Peyer's patch (tissue), 4 donors: ENCODE measurements at regions not wholly inside any gene's neighbourhood (a gene's known extent, or its start where the extent isn't known, plus 50 kb on each side); places are given as distances from the start of the nearest gene placed in this dataset.

Experiments used
- DNase-seq, 3 donors: peaks; one replicate each; pipeline ENCODE4 v3.0.0-alpha.2; 2017 to 2019
- H3K27ac ChIP-seq, 4 donors: fragments of 200-600 bp; sonication (generic); one replicate each; pipeline ENCODE4 v1.5.1; 2016 to 2019
- H3K27me3 ChIP-seq, 2 donors: fragments of 200-600 bp; sonication (generic); one replicate each; pipeline ENCODE4 v1.5.1; 2019
- H3K36me3 ChIP-seq, 3 donors: fragments of 200-600 bp; sonication (generic); one replicate each; pipeline ENCODE4 v1.5.1; 2016 to 2019
- H3K4me1 ChIP-seq, 4 donors: fragments of 200-600 bp; sonication (generic); one replicate each; pipeline ENCODE4 v1.5.1; 2016 to 2019
- H3K4me3 ChIP-seq, 4 donors: fragments of 200-600 bp; sonication (generic); 1 replicate in 3 of 4; 2 replicates in 1 of 4; pipeline ENCODE4 v1.5.1; 2016 to 2019; ENCODE audit warnings: mild to moderate bottlenecking in 1 of 4
- H3K9me3 ChIP-seq, 4 donors: fragments of 200-600 bp; sonication (generic); one replicate each; pipeline ENCODE4 v1.5.1; 2016 to 2019; ENCODE audit warnings: mild to moderate bottlenecking in 1 of 4
- POLR2A ChIP-seq, 2 donors: fragments of 450-650 bp; IDR thresholded peaks; one replicate each; pipeline ENCODE4 v1.5.1; 2017; ENCODE audit warnings: antibody characterized with exemption in 2 of 2, mild to moderate bottlenecking in 2 of 2, moderate library complexity in 2 of 2
- TF ChIP-seq, protein P1 (sequence below), 6 experiments: fragments of 450-650 bp in 4 of 6; fragments of 200-600 bp in 2 of 6; sonication (generic) in 1 of 6; IDR thresholded peaks; one replicate each; pipeline ENCODE4 v1.5.1; 2017 to 2019; ENCODE audit warnings: antibody characterized with exemption in 6 of 6, mild to moderate bottlenecking in 3 of 6, moderate library complexity in 1 of 6

DNA sequence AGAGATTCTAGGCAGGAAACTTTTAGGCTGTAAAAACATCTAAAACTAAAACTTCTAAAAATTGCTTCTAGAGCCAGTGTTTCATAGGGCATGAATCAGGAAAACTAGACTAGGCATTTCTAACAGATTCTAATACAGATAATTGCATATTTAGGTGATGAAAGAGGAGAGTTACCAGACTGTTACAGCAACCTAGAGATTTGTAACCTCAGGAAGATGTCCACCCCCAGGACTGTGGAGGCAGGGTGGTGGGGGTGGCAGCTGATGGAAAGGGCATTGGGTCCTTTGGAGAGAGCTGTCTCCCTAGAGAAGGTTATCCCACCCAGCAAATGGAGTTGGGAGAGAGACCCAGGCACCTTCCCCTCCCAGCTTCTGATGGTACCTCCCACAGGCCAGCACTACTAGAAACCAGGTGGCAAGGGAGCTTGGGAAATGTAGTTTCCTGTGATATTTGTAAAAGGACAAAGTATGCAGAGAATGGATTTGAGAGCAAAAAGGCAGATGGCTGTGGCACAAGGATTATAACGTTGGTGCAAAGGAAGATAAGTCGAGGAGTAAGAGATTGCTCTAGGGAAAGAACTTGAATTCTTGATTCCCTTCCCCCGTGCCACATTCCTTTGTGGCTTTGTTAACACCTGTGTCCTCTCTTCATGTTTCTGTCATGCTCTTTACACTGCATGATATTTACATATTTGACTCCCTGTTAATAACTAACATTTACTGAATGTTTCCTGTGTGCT, 75.6 kb upstream of the MGAT5 start:
- Histone ChIP-seq H3K4me1 (peaks cover 0 to 49% (median 14%) of the 10 kb centered on the region in 4 donors), H3K4me3 (no peak overlapping the region), H3K27ac (peak overlapping the region in 2 of 4 donors; percentile 48 to 73), H3K9me3 (no peaks in the 10 kb centered on the region), H3K27me3 (no peaks in the 10 kb centered on the region), H3K36me3 (no peaks in the 10 kb centered on the region)
- DNase-seq = no peak
- TF ChIP-seq, protein P1, sequence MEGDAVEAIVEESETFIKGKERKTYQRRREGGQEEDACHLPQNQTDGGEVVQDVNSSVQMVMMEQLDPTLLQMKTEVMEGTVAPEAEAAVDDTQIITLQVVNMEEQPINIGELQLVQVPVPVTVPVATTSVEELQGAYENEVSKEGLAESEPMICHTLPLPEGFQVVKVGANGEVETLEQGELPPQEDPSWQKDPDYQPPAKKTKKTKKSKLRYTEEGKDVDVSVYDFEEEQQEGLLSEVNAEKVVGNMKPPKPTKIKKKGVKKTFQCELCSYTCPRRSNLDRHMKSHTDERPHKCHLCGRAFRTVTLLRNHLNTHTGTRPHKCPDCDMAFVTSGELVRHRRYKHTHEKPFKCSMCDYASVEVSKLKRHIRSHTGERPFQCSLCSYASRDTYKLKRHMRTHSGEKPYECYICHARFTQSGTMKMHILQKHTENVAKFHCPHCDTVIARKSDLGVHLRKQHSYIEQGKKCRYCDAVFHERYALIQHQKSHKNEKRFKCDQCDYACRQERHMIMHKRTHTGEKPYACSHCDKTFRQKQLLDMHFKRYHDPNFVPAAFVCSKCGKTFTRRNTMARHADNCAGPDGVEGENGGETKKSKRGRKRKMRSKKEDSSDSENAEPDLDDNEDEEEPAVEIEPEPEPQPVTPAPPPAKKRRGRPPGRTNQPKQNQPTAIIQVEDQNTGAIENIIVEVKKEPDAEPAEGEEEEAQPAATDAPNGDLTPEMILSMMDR (IDR thresholded peaks at IDR 0.05) = no peak
- TF ChIP-seq POLR2A (IDR thresholded peaks at IDR 0.05) = no peak

DNA sequence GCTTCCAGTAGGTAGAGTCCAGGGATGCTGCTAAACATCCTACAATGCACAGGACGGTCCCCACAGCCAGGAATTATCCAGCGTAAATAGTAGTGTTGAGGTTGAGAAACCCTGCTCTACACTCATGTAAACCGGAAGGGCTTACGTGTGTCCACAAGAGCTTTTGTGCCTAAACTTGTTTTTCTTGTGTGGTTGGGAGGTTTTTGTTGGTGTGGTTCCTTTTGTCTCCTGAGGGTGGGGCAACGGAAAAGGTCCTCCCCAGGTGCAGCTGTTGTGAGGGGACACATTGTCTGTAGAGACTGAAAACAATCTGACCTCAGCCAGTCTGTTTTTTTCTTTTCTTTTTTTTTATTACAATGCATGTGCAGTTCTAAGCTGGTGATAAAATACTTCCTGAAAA, 72.7 kb upstream of the MGAT5 start:
- peak overlapping the region; percentile 34 to 74 (median 69) for H3K27ac ChIP-seq
- no peaks in the 10 kb centered on the region for H3K36me3 ChIP-seq

DNA sequence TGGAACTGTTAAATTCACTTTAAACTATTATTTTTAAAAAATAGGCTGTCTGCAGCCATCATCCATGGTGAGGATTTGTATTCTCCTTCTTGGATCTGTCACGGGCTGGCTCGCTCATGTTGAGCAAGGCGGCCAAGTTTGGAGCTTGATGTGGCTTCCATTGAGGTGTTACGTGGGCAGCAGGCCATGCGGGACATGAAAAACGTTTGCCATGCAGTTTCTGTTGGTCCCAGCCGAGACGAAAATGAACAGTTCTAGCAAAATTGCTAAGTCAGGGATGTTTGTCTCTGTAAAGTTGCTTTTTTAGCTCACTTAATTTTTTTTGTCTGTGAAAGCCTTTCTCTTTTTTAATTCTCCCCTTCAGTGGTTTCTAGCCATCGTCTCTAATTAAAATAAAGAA, 70.2 kb upstream of the MGAT5 start:
- no peak overlapping the region for H3K4me3 ChIP-seq
- no peak for TF ChIP-seq POLR2A (IDR thresholded peaks at IDR 0.05)
- TF ChIP-seq, protein P1 (IDR thresholded peaks at IDR 0.05) = no peak
- peaks cover 0 to 22% (median 3%) of the 10 kb centered on the region in 4 donors for H3K4me1 ChIP-seq
- H3K27ac ChIP-seq = peak overlapping the region in 1 of 4 donors; percentile 22
- no peaks in the 10 kb centered on the region for H3K36me3 ChIP-seq
- DNase-seq = no peak
- H3K9me3 ChIP-seq = no peaks in the 10 kb centered on the region
- no peaks in the 10 kb centered on the region for H3K27me3 ChIP-seq

More for the DNA sequence above, 72.7 kb upstream of the MGAT5 start:
- Histone ChIP-seq H3K4me3 (no peak overlapping the region), H3K27me3 (no peaks in the 10 kb centered on the region), H3K9me3 (no peaks in the 10 kb centered on the region), H3K4me1 (peaks cover 0 to 22% (median 15%) of the 10 kb centered on the region in 4 donors)
- DNase-seq = peak in 2 of 3 donors; percentile 84 to 87
- TF ChIP-seq, protein P1 (IDR thresholded peaks at IDR 0.05) = peak in 4 of 6 experiments; percentile 7 to 29 (median 22)
- TF ChIP-seq POLR2A (IDR thresholded peaks at IDR 0.05) = peak in 1 of 2 donors; percentile 15

GRCh38 chr2:134185639-134186038, 68.2 kb upstream of the MGAT5 start:
- DNase-seq = no peak
- H3K27me3 ChIP-seq = no peaks in the 10 kb centered on the region
- H3K4me3 ChIP-seq = no peak overlapping the region
- no peaks in the 10 kb centered on the region for H3K36me3 ChIP-seq
- TF ChIP-seq POLR2A (IDR thresholded peaks at IDR 0.05) = no peak
- TF ChIP-seq, protein P1 (IDR thresholded peaks at IDR 0.05) = no peak
- peaks cover 0 to 14% (median 4%) of the 10 kb centered on the region in 4 donors for H3K4me1 ChIP-seq
- no peaks in the 10 kb centered on the region for H3K9me3 ChIP-seq
- no peak overlapping the region for H3K27ac ChIP-seq

GRCh38 chr2:134189009-134189720, 64.7 kb upstream of the MGAT5 start:
- H3K27me3 ChIP-seq = no peaks in the 10 kb centered on the region
- TF ChIP-seq, protein P1 (IDR thresholded peaks at IDR 0.05) = no peak
- TF ChIP-seq POLR2A (IDR thresholded peaks at IDR 0.05) = no peak
- H3K36me3 ChIP-seq = no peaks in the 10 kb centered on the region
- H3K9me3 ChIP-seq = no peaks in the 10 kb centered on the region
- peak in 1 of 3 donors; percentile 72 for DNase-seq
- H3K4me1 ChIP-seq = peaks cover 0 to 8% (median 4%) of the 10 kb centered on the region in 4 donors
- peak overlapping the region in 2 of 4 donors; percentile 18 to 76 for H3K27ac ChIP-seq
- no peak overlapping the region for H3K4me3 ChIP-seq
